Smooth muscle cell (in vitro differentiated cells): ENCODE measurements at regions not wholly inside any gene's neighbourhood (a gene's known extent, or its start where the extent isn't known, plus 50 kb on each side); places are given as distances from the start of the nearest gene placed in this dataset.

ENCODE experiments used
- DNase-seq: peaks from one replicate; lab custom pipeline; 2025; ENCODE audit not compliant: unreplicated experiment; lab: John Stamatoyannopoulos, UW
- H2AFZ ChIP-seq: fragments of 200-600 bp; sonication (generic); 2 replicates; pipeline ENCODE4 v1.6.0; 2016; ENCODE audit warnings: antibody characterized with exemption, low read depth, mild to moderate bottlenecking
- H3F3A ChIP-seq: fragments of 200-600 bp; sonication (generic); 2 replicates; pipeline ENCODE4 v1.6.0; 2017; ENCODE audit warnings: antibody characterized with exemption, low read depth
- H3K27ac ChIP-seq: fragments of 200-600 bp; sonication (generic); 2 replicates; pipeline ENCODE4 v1.5.1; 2016; ENCODE audit warnings: low read depth, mild to moderate bottlenecking
- H3K27me3 ChIP-seq: fragments of 200-600 bp; sonication (generic); 2 replicates; pipeline ENCODE4 v1.6.1; 2016; ENCODE audit warnings: low read depth, mild to moderate bottlenecking
- H3K36me3 ChIP-seq: fragments of 200-600 bp; sonication (generic); 2 replicates; pipeline ENCODE4 v1.5.1; 2016; ENCODE audit warnings: low read depth
- H3K4me1 ChIP-seq: fragments of 200-600 bp; sonication (generic); 2 replicates; pipeline ENCODE4 v1.5.1; 2016; ENCODE audit warnings: low read depth
- H3K4me2 ChIP-seq: fragments of 200-600 bp; sonication (generic); 2 replicates; pipeline ENCODE4 v1.6.0; 2016; ENCODE audit warnings: mild to moderate bottlenecking
- H3K4me3 ChIP-seq: fragments of 200-600 bp; sonication (generic); 2 replicates; pipeline ENCODE4 v1.5.1; 2016; ENCODE audit warnings: mild to moderate bottlenecking
- H3K79me2 ChIP-seq: fragments of 200-600 bp; sonication (generic); 2 replicates; pipeline ENCODE4 v1.6.0; 2016; ENCODE audit warnings: low read depth, mild to moderate bottlenecking
- H3K9ac ChIP-seq: fragments of 200-600 bp; sonication (generic); 2 replicates; pipeline ENCODE4 v1.6.0; 2016; ENCODE audit warnings: low read depth
- H3K9me3 ChIP-seq: fragments of 200-600 bp; sonication (generic); replicated peaks from 2 replicates; pipeline ENCODE4 v1.5.1; 2016; ENCODE audit warnings: low read depth
- H4K20me1 ChIP-seq: fragments of 200-600 bp; sonication (generic); 2 replicates; pipeline ENCODE4 v1.6.0; 2016; ENCODE audit warnings: low read depth
- WGBS: methylation state at CpG from one replicate; pipeline ENCODE4 v1.1.7; 2016; ENCODE audit warnings: low lambda C conversion rate; 5-methylcytosine and 5-hydroxymethylcytosine counted together
- TF ChIP-seq, protein P1 (sequence below): fragments of 200-600 bp; sonication (generic); IDR thresholded peaks from 2 replicates; pipeline ENCODE4 v1.5.1; 2017; ENCODE audit warnings: borderline replicate concordance, mild to moderate bottlenecking, antibody characterized with exemption; ENCODE audit not compliant: insufficient read depth, poor library complexity, severe bottlenecking

GRCh38 chr7:156079156-156079555 lies 266.9 kb upstream of the SHH start:
- Histone ChIP-seq H3K27ac (no peak overlapping the region), H3K79me2 (no peaks in the 10 kb centered on the region), H2AFZ (no peak overlapping the region), H3K4me3 (no peak overlapping the region), H3K4me1 (no peaks in the 10 kb centered on the region), H3F3A (no peaks in the 10 kb centered on the region), H3K4me2 (no peak overlapping the region), H3K36me3 (no peaks in the 10 kb centered on the region), H3K9ac (no peak overlapping the region), H3K27me3 (no peaks in the 10 kb centered on the region), H4K20me1 (no peaks in the 10 kb centered on the region), H3K9me3 (no peaks in the 10 kb centered on the region)
- TF ChIP-seq, protein P1, sequence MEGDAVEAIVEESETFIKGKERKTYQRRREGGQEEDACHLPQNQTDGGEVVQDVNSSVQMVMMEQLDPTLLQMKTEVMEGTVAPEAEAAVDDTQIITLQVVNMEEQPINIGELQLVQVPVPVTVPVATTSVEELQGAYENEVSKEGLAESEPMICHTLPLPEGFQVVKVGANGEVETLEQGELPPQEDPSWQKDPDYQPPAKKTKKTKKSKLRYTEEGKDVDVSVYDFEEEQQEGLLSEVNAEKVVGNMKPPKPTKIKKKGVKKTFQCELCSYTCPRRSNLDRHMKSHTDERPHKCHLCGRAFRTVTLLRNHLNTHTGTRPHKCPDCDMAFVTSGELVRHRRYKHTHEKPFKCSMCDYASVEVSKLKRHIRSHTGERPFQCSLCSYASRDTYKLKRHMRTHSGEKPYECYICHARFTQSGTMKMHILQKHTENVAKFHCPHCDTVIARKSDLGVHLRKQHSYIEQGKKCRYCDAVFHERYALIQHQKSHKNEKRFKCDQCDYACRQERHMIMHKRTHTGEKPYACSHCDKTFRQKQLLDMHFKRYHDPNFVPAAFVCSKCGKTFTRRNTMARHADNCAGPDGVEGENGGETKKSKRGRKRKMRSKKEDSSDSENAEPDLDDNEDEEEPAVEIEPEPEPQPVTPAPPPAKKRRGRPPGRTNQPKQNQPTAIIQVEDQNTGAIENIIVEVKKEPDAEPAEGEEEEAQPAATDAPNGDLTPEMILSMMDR = no peak
- DNase-seq = no peak
- 94% methylated on average over 15 of the region's 15 CpGs for WGBS

DNA sequence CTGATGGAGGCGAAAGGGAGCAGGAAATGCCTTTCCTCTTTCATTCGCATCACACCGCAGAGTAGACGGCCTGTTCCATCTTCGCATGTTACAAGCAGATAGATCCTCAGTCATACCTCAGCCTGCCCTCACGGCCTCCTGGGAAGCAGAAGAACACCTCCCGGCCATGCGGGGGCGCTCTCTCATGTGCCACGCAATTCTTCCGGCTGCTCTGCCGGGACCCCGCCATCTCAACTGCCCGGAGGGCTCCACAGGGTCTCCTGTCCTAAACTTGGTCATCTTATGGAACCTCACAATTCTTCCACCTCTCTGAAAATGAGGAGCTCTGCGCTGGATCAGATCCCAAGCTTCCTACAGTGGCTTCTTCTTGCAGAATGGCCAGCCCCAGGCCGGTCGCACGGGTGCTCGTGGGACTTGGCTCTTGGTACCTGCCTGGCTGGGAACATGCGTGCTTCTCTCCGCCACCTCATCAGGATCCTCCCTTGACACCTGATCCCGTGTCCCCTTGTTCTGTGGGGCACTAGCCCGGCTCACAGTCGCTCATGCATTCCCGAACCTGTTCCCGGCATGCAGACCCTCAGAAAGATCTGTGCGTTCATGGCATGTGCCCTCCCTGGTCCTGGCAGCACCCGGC lies 262.8 kb upstream of the SHH start:
- Histone ChIP-seq H3K79me2 (no peaks in the 10 kb centered on the region), H3K4me3 (no peak overlapping the region), H3K9me3 (no peaks in the 10 kb centered on the region), H3K4me1 (no peaks in the 10 kb centered on the region), H4K20me1 (no peaks in the 10 kb centered on the region), H2AFZ (no peak overlapping the region), H3K27me3 (no peaks in the 10 kb centered on the region), H3K27ac (no peak overlapping the region), H3F3A (no peaks in the 10 kb centered on the region), H3K4me2 (no peak overlapping the region), H3K9ac (no peak overlapping the region), H3K36me3 (no peaks in the 10 kb centered on the region)
- no peak for DNase-seq
- TF ChIP-seq, protein P1 = no peak
- 91% methylated on average over 28 of the region's 28 CpGs for WGBS

DNA sequence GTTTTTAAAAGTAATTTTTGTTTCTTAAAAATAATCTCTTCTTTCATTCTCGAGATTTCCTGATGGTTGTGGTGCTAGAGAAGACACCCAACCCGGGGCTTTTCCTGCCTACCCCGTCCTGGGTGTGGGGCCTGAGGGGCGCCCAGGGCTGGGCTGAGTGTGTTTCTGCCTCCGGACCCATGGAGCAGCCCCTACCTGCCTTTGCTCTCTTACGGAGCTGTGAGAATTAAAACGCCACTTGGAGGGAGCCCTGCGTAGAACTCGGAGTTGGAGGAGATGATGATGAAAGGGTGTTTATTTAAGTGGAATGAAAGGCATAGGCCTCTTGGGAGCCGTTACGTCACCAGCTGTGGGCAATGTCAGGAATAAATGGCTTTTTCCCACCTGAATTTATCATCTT lies 261.8 kb upstream of the SHH start:
- no peak overlapping the region for H3K9ac ChIP-seq
- no peak overlapping the region for H3K27ac ChIP-seq
- no peaks in the 10 kb centered on the region for H3K79me2 ChIP-seq
- no peaks in the 10 kb centered on the region for H3K9me3 ChIP-seq
- no peak overlapping the region for H3K4me2 ChIP-seq
- no peaks in the 10 kb centered on the region for H3F3A ChIP-seq
- TF ChIP-seq, protein P1 = no peak
- H3K4me3 ChIP-seq = no peak overlapping the region
- no peaks in the 10 kb centered on the region for H4K20me1 ChIP-seq
- H3K27me3 ChIP-seq = peaks cover 1% of the 10 kb centered on the region
- 91% methylated on average over 11 of the region's 11 CpGs for WGBS
- H2AFZ ChIP-seq = no peak overlapping the region
- H3K4me1 ChIP-seq = no peaks in the 10 kb centered on the region
- DNase-seq = no peak
- H3K36me3 ChIP-seq = no peaks in the 10 kb centered on the region

GRCh38 chr7:156073366-156074052 lies 261.2 kb upstream of the SHH start:
- Histone ChIP-seq H3K27me3 (peaks cover 4% of the 10 kb centered on the region), H3K36me3 (no peaks in the 10 kb centered on the region), H3K4me3 (no peak overlapping the region), H2AFZ (no peak overlapping the region), H3K9ac (no peak overlapping the region), H3K79me2 (no peaks in the 10 kb centered on the region), H3K27ac (no peak overlapping the region), H3K4me1 (no peaks in the 10 kb centered on the region), H3F3A (no peaks in the 10 kb centered on the region), H4K20me1 (no peaks in the 10 kb centered on the region), H3K4me2 (no peak overlapping the region), H3K9me3 (no peaks in the 10 kb centered on the region)
- 86% methylated on average over 13 of the region's 13 CpGs for WGBS
- TF ChIP-seq, protein P1 = no peak
- no peak for DNase-seq
